ENCODE measurements at regions not wholly inside any gene's neighbourhood (a gene's known extent, or its start where the extent isn't known, plus 50 kb on each side); places are given as distances from the start of the nearest gene placed in this dataset.

DNA sequence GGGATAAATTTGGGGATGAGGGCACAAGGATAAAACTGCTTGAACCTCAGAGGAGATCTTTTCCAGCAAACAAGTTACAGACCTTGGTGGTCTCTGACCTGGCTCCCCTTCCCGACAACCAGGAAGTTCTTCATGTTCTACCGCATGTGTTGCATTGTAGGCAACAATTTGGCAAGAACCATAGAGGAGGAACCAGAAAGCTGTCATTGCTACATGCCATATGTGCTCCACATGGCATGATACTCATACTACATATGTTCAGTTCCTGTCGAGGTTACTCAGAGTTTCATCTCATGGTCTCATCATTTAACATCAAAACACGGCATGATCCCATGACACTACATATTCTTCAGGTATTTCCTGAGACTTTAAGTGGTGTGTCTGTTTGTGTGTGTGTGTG, 235.9 kb downstream of the OR13H1 start:
- DNase-seq = no peak

DNA sequence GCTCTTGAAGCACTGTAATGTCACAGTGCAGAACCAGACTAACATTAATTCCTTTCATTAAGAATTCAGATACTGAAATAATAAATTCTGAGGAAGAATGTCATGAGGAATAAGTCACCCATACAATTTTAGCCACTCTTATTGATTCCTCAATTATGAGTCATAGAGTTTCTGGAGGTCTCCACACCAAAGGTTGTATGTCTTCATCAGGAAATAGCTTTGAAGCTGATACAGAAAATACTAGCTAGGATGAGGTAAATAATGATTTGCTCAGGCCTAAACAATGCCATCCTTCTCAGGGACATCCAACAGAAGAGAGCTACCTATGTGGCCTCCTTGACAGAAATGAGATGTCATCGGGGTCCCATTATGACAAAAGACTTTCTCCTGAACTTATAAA, 238.8 kb downstream of the OR13H1 start:
- no peak for DNase-seq

DNA sequence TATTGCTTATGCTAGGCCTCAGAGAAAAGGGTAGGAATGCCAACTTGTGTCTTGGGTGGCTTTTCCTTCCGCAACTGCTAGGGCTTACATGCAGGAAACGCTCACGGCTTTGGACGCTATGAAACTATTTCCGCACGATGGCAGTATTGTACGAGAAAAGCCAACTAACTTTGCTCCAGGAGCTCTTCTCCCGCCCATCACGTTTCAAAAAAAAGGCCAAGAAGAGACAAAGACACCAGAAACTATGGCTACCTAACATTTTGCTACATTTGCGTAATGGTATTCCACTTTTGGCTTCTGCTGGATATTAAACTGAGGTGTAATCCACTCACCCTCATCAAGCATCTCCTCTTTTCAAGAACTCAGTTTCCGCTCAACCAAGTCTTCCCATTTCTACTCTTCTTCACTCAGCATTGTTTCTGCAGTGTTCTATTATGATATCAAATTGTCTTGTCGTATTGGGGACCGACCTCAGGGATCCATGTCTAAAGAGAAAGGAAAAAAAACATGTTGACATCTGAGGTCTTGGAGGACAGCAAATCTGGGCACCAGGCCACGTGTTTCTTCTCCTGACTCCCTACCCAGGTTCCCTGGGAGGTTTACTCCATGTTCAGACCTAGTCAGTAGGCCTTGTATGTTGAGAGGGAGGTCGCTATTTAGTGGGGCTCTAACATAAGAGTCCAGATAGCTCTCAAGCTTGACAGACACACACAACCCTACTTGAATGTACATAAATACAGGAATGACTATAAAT, 239.4 kb upstream of the STK26 start:
- no peak for DNase-seq

DNA sequence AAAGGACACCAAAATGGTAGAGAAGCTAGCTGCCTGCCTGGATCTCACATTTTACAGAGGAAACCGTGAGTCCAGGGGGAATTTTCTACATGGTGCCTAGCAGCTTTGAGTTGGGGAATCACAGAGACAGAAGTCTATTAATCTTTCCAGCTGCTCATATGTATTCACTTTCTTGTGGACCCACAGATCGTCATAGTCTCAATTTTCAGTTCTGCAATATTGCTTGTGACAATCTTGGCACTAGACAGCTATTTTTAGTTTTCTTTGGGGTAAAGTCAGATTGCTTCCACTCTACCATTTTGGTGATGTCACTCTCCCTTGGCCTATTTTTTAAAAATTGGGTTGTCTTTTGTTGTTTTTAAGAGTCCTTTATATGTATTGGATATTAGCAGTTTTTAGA, 233.4 kb upstream of the STK26 start:
- no peak for DNase-seq

DNA sequence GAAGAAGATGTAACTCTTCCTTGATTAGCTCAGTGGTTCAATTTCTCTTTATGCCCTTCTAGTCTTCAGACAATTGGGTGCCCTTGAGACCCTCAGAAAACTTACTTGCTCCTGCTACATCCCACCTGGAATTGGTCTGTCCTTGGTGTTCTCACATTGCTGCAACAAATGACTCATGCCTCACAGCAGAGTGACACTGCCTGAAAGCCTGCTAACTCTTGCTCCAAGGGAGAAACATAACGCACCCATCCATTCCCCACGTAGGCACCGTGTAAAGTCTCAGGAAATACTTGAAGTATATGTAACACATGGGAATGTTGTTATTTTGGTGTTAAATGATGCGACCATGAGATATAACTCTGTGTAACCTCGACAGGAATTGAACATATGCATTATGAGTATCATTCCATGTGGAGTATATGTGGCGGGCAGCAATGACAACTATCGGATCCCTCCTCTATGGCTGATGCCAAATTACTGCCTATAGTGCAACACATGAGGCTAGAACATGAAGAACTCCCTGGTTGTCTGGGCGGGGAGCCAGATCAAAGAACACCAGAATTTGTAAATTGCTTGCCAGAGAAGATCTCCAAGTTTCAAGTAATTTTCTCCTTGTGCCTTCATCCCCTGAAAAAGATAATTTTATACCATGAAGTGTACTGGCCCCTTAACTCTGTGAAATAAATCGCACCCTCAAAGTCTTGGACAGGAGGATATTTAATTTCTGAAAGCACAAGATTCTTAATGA, 231.3 kb upstream of the STK26 start:
- DNase-seq = no peak

DNA sequence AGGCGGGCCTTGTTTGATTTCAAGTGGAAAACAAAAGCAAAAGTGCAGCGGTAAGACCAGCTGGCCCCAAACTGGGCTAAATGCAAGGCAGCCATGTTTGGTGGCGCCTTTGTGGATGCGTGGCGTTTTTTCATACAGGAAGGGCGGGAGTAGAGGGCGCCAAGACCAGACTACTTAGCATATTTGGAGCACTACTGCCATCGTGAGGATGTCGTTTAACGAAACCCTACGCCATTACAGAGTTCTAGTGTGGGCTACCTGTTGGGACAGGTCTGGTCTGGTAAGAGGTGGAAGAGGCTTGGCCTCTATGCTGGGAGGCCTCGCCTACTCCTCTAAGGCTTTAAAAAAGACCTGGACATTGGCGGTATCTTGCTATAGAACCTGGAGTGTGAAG, 230.7 kb upstream of the STK26 start:
- no peak for DNase-seq

DNA sequence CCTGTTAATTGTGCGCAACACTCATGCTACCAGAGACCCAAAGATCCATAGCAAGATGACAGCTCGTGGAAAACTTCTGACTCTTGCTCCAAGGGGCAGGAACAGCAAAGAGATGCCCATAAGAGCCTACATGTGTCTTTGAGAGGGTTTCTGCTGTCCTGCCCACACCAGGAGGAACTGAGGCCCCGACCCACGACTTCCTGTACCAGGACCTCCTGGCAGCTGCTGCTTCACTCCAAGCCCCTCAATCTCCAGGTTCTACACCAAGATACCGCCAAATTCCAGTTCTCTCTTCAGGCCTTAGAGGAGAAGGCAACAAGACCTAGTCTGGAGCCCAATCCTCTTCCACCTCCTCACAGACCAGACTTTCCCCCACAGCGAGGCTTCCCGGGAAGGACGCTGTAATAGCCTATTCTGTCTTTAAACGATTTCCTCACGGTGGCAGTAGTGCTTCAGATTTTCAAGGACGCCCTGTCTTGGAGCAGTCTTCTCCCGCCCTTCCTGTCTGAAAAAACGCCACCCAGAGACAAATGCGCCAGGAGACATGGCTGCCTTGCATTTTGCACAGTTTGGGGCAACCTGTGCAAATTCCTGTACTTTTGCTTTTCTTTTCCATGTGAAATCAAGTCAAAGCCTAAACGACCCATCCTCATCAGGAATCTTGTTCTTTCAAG, 230.2 kb upstream of the STK26 start:
- DNase-seq = no peak

DNA sequence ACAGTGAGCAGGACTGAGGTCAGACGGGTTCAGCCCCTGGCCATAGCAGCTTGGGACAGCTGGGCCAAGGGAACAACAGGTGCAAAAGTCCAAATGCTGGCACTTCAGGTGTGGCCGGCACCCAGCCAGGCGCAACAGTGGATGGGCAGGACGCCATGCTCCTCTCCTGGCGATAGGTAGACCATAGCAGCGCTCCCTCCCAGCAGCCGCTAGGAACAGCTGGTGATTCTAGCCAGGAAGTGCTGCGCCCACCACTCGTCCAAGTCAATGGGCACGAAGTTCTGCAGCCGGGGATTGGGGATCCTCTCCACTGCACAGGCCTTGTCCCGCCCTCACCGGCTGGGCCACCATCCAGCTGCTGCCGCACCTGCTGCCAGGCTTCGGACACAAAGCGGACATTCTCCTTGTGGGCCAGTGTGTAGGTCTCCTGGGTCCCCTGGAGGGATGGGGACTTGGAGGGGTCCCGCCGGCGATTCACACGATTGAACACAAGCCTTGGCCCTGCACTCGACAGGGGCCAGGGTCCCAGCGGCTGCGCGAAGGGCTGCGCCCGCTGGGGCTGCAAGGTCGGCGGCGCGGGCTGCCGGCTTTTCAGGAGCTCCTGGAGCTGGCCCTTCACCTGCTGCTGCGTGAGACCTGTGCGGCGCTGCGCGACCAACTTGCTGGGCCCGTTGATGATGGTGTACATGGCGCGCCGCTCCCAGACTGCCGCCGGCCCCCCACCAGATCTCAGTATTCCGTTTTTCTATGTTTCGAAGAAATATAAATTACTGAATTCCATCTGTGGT, 227.5 kb upstream of the STK26 start:
- no peak for DNase-seq

DNA sequence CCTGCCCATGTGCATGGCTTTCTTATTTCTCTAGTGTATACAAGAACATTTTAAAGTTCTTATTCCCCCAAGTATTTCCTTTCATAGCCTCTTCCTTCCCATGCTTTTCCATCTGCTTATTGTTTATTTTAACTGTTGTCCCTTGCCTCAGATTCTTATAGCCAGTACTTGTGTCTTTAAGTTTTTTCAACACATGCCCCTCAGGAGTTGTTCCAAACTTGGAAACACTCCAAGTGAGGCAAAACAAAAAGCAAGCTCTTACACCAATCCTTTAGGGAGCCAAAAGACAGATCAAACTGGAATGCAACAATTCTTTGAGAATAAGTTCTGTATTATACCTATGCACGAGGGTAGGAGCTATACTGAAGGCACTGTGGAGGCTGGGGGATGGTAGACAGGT, 222.0 kb upstream of the STK26 start:
- DNase-seq = no peak

DNA sequence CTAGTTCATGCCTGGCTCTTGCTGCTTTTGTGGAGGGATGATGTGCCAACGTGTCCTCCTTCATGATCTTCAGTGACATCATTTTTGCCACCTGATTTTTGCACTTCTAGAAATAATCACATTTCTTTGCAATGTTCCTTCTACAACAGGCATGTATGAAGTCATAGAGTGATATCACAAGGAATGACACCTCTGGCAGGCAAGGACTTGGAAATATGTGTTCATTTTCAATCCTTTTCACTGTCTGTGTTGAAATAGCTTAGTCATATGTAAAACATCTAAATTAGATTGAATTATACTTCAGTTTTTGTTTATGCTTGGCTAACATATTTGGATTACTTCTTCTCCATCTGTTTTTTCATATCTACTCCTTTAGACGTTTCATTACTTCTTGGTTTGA, 221.2 kb upstream of the STK26 start:
- DNase-seq = no peak

DNA sequence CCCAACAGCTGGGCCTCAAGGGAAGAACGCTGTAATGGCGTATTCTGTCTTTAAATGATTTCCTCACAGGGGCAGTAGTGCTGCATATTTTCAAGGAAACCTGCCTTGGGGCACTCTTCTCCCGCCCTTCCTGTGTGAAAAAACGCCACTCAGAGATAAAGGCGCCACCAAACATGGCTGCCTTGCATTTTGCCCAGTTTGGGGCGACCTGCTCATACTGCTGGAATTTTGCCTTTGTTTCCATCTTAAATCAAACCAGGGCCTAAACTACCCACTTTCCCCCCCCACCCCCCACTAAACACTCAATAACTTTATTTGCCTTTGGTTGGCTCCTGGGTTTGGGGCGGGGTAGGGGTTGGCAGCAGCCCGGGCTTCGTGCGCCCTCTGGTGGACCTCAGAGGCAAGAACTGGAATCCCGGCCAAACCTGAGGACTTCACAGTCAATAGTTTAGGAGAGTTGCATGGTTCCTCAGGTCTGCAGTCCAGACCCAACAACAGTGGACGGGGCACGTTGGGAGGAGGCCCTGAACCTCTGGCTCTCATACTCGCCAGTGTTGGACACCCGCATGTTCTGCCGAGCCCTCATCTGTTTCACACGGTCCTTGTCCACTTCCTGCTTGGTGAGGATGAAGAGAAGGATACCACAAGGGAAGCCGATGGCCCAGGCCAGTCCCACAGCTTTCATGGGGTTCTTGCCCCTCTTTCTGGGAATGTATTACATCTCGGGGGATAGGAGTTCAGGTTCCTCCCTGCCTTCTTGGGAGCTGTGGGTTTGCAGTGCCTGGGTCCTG, 220.1 kb upstream of the STK26 start:
- DNase-seq = no peak

DNA sequence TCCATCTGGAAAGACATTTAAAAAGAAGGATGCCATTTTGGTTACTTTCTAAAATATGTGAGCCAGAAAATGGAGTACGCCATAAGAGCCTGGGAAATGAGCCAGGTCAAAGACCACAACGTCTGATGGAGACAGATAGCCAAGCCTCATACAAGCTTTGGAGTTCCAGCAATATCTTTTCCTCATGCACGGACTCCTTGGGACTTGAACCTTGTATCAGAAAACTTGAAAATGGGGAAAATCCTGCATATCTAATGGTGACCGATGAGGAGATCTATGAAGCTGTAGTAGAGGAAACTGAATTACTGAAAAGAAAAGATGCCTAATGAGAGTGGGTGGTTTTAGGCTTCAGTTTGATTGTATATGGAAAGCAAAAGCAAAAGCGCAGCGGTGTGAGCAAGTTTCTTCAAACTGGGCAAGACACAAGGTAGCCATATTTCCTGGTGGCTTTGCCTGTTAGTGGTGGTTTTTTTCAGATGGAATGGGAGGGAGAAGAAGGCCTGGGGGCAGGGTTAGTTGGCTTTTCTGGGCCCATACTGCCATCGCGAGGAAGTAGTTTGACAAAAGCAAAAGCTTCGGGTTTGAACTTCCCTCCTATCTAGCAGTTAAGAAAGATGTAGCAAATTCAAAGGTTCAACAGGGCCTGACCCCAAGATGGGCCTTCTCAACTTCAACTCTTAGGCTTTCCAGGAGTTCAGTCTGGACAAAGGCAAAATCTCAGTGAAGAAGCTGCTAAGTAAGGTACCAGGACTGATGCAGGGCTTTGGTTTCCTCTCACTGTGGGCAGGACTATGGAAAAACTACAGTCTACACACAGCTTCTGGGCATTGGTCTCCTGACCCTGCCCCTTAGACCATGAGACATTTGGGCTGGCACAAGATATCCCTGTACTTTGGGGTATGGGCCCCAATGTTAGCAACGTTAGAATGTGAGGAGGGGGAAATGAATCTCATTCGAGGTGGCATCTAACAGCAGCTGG, 210.0 kb upstream of the STK26 start:
- DNase-seq = peak; percentile 55

DNA sequence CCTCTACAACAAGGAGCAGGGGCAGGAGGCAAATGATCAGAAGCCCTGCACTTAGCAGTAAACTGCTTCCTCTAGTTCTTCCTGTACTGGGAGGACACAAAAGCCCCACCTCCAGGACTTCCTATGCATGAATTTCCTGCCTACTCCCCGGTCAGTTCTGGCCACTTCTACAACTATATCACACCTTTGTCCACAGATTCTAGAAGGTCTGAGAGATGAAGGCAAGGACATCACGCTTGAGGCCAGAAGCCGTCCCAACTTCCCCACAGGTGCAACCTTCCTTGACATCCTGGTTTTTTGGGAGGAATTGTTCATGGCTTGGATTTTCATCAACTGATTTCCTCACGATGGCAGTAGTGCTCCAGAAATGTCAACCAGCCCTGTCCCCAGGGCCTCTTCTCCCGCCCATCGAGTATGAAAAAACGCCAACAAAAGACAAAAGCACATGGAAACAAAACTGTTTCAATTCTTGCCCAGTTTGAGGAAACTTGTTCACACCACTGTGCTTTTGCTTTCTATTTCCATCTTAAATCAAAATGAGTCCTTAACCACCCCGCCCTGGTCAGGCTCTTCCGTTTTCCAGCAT, 206.5 kb upstream of the STK26 start:
- no peak for DNase-seq

DNA sequence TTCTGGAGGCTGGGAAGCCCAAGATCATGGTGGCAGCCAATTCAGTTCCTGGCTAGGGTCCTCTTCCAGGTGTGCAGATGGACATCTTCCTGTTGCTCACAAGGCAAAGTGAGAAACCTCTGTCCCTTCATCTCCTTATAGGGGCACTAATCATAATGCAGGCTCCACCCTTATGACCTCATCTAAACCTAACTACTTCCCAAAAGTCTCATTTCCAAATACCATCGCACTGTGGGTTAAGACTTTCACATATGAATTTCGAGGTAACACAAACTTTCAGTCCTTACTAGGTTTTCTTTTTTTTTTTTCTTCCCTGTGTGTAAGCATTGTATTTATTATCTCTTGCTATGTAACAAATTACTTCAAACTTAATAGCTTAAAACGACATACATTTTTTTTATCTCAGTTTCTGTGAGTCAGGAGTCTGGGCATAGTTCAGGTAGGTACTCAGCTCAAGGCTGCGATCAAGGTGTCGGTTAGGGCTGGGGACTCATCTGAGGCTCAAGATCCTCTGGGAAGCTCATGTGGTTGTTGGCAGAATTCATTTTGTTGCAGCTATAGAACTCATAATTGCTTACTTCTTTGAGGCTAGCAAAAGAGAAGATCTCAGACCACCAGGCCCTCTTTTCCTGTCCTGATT, 204.7 kb upstream of the STK26 start:
- no peak for DNase-seq

DNA sequence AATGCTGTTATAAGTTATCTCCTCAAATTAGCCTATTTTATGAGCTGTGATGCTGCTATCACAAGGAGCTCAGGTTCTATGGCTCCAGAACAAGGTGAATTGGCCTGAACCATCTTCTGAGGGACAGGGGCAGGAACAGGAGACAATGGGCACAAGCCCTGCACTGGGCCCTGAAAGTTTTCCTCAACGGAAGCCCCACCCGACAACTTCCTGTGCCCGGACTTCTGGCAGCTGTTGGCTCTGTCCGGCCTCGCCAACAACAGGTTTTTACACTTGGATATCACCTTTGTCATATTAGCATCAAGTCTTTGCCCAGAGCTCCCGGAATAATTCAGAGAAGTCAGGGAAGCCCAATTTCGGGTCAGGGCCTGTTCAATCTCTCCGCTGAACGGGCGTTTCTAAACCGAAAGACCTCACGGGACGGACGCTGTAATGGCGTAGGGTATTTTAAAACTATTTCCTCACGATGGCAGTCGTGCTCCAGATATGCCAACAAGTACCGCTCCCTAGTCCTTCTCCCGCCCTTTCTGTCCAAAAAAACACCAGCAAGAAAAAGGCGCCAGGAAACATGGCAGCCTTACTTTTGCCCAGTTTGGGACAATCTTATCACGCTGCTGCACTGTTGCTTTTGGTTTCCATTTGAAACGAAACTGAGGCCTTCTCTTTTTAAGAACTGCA, 201.0 kb upstream of the STK26 start:
- no peak for DNase-seq

DNA sequence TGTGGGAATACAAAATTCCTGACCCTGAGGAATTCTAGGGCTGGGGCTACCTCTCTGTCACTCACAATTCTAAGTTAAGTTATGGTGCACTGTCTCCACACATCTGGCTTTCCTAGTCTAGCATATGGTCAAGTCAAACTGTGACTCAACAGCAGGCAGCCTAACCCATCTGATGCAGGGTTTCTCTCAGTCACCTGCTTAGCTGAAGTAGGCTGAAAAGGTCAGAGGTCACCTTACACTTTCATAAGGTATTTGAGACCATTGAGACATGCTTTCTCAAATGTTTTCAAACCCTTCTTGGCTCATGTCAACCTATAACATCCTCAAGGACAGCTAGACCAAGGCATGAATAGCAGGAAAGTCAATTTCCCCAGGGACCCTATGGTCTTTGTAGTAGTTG, 196.5 kb upstream of the STK26 start:
- no peak for DNase-seq

DNA sequence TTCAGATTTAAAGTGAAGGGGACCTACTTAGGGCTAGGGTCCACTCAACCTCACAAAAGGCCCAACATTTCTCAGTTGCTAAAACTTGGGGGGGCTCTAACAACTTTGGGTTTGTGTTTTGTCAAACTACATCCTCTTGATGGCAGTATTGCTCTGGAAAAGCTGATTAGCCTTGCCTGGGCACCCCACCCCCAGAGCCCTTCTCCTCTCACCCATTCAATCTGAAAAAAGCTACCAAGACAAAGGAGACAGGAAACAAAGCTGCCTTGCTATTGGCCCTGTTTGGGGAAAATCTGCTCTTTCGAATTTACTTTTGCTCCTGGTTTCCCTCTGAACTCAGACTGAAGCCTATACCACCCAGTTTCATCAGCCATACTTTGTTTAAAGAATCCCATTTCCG, 195.2 kb upstream of the STK26 start:
- peak; percentile 13 for DNase-seq

DNA sequence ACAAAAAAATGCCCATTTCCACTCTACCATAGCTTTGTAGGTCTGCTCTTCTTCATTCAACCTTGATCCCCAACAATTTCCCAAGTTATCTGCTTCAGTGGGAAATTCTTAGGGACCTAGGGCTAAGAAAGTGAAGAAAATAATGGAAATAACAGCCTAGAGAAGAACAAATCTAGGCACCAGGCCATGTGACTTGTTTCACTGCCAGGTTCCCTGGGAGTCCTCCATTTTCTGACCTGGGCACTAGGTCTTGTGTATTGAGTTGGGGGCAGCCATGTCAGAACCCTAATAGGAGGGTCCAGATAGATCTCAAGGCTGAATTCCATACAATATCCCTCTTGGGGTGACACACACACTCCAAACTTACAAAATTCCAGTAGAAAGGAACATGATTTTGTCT, 194.6 kb upstream of the STK26 start:
- DNase-seq = no peak

DNA sequence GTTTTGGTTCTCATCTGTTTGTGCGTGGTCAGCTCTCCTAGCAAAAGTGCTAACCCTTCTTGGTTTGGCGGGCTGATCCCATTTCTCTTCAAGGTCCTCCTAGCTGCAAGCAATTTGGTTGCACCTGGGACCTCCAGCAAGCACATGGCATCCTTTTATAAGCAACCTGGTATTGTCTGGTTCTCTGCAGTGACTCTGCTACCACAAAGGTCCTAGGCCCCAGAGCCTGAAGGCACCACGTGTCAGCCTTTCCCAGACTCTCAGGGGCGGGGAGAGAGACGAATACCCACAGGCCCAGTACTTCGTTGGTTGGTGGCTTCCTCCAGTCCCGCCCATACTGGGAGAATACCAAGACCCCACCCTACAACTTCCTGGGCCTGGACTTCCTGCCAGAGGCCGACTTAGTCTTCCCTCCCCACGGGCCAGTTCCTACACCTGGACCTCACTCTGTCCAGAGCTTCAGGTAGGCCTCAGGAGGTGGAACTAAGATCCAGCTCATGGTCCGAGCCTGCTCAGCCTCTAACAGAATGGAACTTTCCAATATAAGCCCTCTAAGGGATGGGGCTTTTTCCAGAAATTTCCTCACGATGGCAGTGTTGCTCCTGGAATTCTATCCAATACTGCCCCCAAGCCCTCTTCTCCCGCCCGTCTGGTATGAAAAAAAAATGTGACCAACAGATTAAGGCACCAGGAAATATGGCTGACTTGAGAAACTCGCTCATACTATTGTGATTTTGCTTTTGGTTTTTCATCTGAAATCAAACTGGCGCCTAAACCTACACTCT, 192.5 kb upstream of the STK26 start:
- DNase-seq = peak; percentile 94
